Lung (tissue), 11 donors: ENCODE measurements at regions not wholly inside any gene's neighbourhood (a gene's known extent, or its start where the extent isn't known, plus 50 kb on each side); places are given as distances from the start of the nearest gene placed in this dataset.

Experiments
- ATAC-seq: fragments of 200-7000 bp; cut with Tn5 transposase; one replicate; pipeline ENCODE4 v1.9.1; 2020; ENCODE audit warnings: moderate number of reproducible peaks; ENCODE audit not compliant: insufficient read depth, low FRiP score
- DNase-seq, 3 donors: peaks; one replicate each; pipeline ENCODE4 v3.0.0-alpha.2; 2013 to 2017
- H3K27ac ChIP-seq, 2 donors: one replicate each; pipeline ENCODE4 v1.5.1; 2013; ENCODE audit warnings: mild to moderate bottlenecking in 2 of 2, moderate library complexity in 2 of 2, control low read depth in 1 of 2, inconsistent platforms in 1 of 2, low read depth in 1 of 2, low read length in 1 of 2
- H3K27me3 ChIP-seq, 3 donors: one replicate each; pipeline ENCODE4 v1.5.1; 2013; ENCODE audit warnings: low read length in 2 of 3; ENCODE audit not compliant: control insufficient read depth in 3 of 3, insufficient read depth in 3 of 3
- H3K36me3 ChIP-seq, 4 donors: one replicate each; pipeline ENCODE4 v1.5.1; 2013; ENCODE audit warnings: low read length in 4 of 4, mild to moderate bottlenecking in 1 of 4, moderate library complexity in 1 of 4; ENCODE audit not compliant: control insufficient read depth in 4 of 4, insufficient read depth in 4 of 4
- H3K4me1 ChIP-seq, 5 donors: one replicate each; pipeline ENCODE4 v1.5.1; 2013; ENCODE audit warnings: low read length in 5 of 5, mild to moderate bottlenecking in 2 of 5, moderate library complexity in 1 of 5; ENCODE audit not compliant: control insufficient read depth in 5 of 5, insufficient read depth in 5 of 5
- H3K4me3 ChIP-seq: one replicate; pipeline ENCODE4 v1.5.1; 2013; ENCODE audit warnings: mild to moderate bottlenecking, control low read depth, moderate library complexity
- H3K9ac ChIP-seq, 2 donors: one replicate each; pipeline ENCODE4 v1.5.1; 2013; ENCODE audit warnings: low read length in 2 of 2, control low read depth in 1 of 2; ENCODE audit not compliant: insufficient read depth in 1 of 2
- H3K9me3 ChIP-seq, 4 donors: one replicate each; pipeline ENCODE4 v1.5.1; 2013; ENCODE audit warnings: low read length in 3 of 4, mild to moderate bottlenecking in 1 of 4, moderate library complexity in 1 of 4; ENCODE audit not compliant: control insufficient read depth in 4 of 4, insufficient read depth in 3 of 4
- WGBS, 2 donors: extraction: QIAGEN DNeasy Blood & Tissue Kit; methylation state at CpG; one replicate each; pipeline ENCODE4 v1.1.7; 2013; 5-methylcytosine and 5-hydroxymethylcytosine counted together
- TF ChIP-seq, protein P1 (sequence below): IDR thresholded peaks from 2 replicates; pipeline ENCODE4 v1.5.1; 2012; ENCODE audit warnings: mild to moderate bottlenecking; ENCODE audit errors: control extremely low read depth, extremely low read depth
- donor health status: control.
- donor health status: control.
- donor health status: Bipolar disorder and iron deficiency.
- donor health status: healthy.
- donor health status: DM: yes; HTN: yes; CAD: no.

DNA sequence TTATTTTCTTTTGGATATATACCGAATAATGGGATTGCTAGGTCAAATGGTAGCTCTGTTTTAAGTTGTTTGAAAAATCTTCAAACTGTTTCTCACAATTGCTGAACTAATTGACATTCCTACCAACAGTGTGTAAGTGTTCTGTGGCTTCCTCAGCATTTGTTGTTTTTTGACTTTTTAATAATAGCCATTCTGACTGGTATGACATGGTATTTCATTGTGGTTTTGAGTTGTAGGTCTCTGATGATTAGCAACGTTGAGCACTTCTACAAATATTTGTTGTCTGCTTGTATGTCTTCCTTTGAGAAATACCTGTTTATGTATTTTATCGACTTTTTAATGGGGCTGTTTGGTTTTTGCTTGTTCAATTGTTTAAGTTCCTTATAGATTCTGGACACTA is 680.1 kb upstream of the GRIA3 start:
- Histone ChIP-seq H3K27me3 (no peaks in the 10 kb centered on the region), H3K27ac (no peak overlapping the region), H3K36me3 (no peaks in the 10 kb centered on the region), H3K9me3 (no peaks in the 10 kb centered on the region), H3K4me1 (no peaks in the 10 kb centered on the region), H3K4me3 (no peak overlapping the region), H3K9ac (no peak overlapping the region)
- WGBS, 2 donors, result 57 to 83% methylated on average over 3 of the region's 3 CpGs
- DNase-seq (no peak), ATAC-seq (no peak)
- TF ChIP-seq, protein P1, sequence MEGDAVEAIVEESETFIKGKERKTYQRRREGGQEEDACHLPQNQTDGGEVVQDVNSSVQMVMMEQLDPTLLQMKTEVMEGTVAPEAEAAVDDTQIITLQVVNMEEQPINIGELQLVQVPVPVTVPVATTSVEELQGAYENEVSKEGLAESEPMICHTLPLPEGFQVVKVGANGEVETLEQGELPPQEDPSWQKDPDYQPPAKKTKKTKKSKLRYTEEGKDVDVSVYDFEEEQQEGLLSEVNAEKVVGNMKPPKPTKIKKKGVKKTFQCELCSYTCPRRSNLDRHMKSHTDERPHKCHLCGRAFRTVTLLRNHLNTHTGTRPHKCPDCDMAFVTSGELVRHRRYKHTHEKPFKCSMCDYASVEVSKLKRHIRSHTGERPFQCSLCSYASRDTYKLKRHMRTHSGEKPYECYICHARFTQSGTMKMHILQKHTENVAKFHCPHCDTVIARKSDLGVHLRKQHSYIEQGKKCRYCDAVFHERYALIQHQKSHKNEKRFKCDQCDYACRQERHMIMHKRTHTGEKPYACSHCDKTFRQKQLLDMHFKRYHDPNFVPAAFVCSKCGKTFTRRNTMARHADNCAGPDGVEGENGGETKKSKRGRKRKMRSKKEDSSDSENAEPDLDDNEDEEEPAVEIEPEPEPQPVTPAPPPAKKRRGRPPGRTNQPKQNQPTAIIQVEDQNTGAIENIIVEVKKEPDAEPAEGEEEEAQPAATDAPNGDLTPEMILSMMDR, result no peak

- ATAC-seq, result no peak
- no peaks in the 10 kb centered on the region for H3K27me3 ChIP-seq
- WGBS, 2 donors, result 85 to 92% methylated on average over 3 of the region's 3 CpGs
- no peak overlapping the region for H3K9ac ChIP-seq
- no peak overlapping the region for H3K27ac ChIP-seq
- no peaks in the 10 kb centered on the region for H3K36me3 ChIP-seq
- H3K4me1 ChIP-seq, result no peaks in the 10 kb centered on the region
- no peaks in the 10 kb centered on the region for H3K9me3 ChIP-seq
- no peak overlapping the region for H3K4me3 ChIP-seq
- DNase-seq, result no peak
- TF ChIP-seq, protein P1, result no peak
Observed at GRCh38 chrX:122512561-122513072, 671.5 kb upstream of the GRIA3 start.

- Histone ChIP-seq H3K9me3 (peaks cover 0 to 2% (median 0%) of the 10 kb centered on the region in 4 donors), H3K27me3 (no peaks in the 10 kb centered on the region), H3K4me1 (no peaks in the 10 kb centered on the region), H3K9ac (no peak overlapping the region), H3K27ac (no peak overlapping the region), H3K36me3 (no peaks in the 10 kb centered on the region), H3K4me3 (no peak overlapping the region)
- ATAC-seq (no peak), DNase-seq (no peak)
- TF ChIP-seq, protein P1, result no peak
Observed at GRCh38 chrX:122517786-122518185, 666.3 kb upstream of the GRIA3 start.

GRCh38 chrX:122545778-122546177 is 638.3 kb upstream of the GRIA3 start:
- Histone ChIP-seq H3K9ac (no peak overlapping the region), H3K27ac (no peak overlapping the region), H3K4me1 (no peaks in the 10 kb centered on the region), H3K4me3 (no peak overlapping the region), H3K36me3 (no peaks in the 10 kb centered on the region), H3K9me3 (no peaks in the 10 kb centered on the region), H3K27me3 (no peaks in the 10 kb centered on the region)
- TF ChIP-seq, protein P1, result no peak
- no peak for DNase-seq
- no peak for ATAC-seq
